ENCODE measurements at regions not wholly inside any gene's neighbourhood (a gene's known extent, or its start where the extent isn't known, plus 50 kb on each side); places are given as distances from the start of the nearest gene placed in this dataset.

DNA sequence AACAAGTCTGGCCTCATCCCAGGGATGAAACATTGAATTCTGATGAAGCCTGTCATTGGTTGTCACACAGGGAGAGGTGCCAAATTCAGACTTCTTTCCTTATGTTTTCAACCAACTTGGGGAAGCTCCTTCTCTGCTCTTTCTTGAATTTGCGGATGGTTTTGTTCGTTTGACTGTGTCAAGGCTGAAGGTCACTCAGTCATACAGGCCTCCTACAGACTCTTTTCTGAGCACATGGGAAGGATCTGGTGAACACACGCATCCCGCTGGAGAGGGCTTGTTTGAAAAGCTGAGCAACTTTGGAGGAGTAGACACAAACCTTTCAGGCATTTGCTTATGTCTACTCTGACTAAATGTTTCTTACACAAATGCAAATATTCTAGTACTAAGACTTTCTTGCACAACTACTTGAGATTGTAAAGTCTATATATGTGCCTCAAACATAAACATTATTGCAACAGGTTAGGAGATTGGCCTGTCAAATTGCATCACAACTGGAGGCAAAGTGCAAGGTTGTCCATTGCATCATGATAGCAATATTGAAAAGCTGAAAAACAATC lies 151.5 kb upstream of the NR3C1 start:
- Histone ChIP-seq H3K27ac (ENCODE audit: low read length) (no peak overlapping the region), H3K4me3 (ENCODE audit: low read depth in 2 of 2, low read length in 2 of 2) (no peak overlapping the region), H3K9me3 (ENCODE audit: control insufficient read depth, insufficient read depth, low read depth, low read length) (no peaks in the 10 kb centered on the region), H3K27me3 (ENCODE audit: control insufficient read depth, insufficient read depth, low read length) (no peaks in the 10 kb centered on the region), H3K4me1 (ENCODE audit: control insufficient read depth, insufficient read depth, low read length) (no peaks in the 10 kb centered on the region), H3K36me3 (ENCODE audit: control insufficient read depth, insufficient read depth, low read length) (no peaks in the 10 kb centered on the region)
- no peak for DNase-seq (ENCODE audit: low read depth, low spot score)
- TF ChIP-seq POLR2AphosphoS5 (IDR thresholded peaks at IDR 0.05; ENCODE audit: low read depth, low read length) (no peak), SIN3A (IDR thresholded peaks at IDR 0.05; ENCODE audit: borderline replicate concordance, insufficient read depth, low read depth, low read length) (no peak), TCF7L2 (IDR thresholded peaks at IDR 0.05; ENCODE audit: low read depth, low read length) (no peak)
- TF ChIP-seq, protein P1, sequence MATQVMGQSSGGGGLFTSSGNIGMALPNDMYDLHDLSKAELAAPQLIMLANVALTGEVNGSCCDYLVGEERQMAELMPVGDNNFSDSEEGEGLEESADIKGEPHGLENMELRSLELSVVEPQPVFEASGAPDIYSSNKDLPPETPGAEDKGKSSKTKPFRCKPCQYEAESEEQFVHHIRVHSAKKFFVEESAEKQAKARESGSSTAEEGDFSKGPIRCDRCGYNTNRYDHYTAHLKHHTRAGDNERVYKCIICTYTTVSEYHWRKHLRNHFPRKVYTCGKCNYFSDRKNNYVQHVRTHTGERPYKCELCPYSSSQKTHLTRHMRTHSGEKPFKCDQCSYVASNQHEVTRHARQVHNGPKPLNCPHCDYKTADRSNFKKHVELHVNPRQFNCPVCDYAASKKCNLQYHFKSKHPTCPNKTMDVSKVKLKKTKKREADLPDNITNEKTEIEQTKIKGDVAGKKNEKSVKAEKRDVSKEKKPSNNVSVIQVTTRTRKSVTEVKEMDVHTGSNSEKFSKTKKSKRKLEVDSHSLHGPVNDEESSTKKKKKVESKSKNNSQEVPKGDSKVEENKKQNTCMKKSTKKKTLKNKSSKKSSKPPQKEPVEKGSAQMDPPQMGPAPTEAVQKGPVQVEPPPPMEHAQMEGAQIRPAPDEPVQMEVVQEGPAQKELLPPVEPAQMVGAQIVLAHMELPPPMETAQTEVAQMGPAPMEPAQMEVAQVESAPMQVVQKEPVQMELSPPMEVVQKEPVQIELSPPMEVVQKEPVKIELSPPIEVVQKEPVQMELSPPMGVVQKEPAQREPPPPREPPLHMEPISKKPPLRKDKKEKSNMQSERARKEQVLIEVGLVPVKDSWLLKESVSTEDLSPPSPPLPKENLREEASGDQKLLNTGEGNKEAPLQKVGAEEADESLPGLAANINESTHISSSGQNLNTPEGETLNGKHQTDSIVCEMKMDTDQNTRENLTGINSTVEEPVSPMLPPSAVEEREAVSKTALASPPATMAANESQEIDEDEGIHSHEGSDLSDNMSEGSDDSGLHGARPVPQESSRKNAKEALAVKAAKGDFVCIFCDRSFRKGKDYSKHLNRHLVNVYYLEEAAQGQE (IDR thresholded peaks at IDR 0.05; ENCODE audit: insufficient read depth in 1 of 2, low read depth in 2 of 2, low read length in 1 of 2), result no peak
- TF ChIP-seq, protein P2, sequence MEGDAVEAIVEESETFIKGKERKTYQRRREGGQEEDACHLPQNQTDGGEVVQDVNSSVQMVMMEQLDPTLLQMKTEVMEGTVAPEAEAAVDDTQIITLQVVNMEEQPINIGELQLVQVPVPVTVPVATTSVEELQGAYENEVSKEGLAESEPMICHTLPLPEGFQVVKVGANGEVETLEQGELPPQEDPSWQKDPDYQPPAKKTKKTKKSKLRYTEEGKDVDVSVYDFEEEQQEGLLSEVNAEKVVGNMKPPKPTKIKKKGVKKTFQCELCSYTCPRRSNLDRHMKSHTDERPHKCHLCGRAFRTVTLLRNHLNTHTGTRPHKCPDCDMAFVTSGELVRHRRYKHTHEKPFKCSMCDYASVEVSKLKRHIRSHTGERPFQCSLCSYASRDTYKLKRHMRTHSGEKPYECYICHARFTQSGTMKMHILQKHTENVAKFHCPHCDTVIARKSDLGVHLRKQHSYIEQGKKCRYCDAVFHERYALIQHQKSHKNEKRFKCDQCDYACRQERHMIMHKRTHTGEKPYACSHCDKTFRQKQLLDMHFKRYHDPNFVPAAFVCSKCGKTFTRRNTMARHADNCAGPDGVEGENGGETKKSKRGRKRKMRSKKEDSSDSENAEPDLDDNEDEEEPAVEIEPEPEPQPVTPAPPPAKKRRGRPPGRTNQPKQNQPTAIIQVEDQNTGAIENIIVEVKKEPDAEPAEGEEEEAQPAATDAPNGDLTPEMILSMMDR (IDR thresholded peaks at IDR 0.05), result no peak
- POLR2A ChIA-PET, result no interaction called here
- BruUV-seq (replicated peaks), result no TSS peak
- CTCF ChIA-PET, result no interaction called here
- no peak for ATAC-seq
- intact Hi-C loops (cut with micrococcal nuclease; ENCODE audit: unreplicated experiment), result no loop called here
- in situ Hi-C loops (cut with HindIII; ENCODE audit: low pct_unique_long_range_greater_than_20kb, low sequenced_read_pairs), result no loop called here

DNA sequence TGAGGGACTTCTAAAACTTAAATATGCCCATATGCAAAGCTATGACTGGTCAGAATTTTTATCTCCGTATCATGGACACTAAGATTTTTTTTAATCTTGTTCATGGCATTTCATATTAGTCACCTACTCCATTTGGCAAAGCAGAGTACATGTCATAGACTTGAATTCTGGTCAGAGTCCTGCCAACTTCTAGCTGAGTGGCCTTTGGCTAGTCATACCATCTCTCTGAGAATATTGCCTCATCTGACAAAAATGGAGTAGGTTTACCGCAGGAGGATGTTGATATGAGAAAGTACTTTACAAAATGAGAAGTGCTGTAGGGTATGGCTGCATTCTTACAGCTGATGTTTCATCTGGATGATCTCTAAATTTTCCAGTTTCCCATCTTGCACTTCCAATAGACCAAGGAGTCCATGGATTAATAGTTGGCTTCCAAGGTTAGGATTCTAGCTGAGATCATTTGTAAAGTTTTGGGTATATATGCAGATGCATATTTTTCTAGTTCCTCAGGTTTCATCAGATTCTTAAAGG lies 150.8 kb upstream of the NR3C1 start:
- no peaks in the 10 kb centered on the region for H3K36me3 ChIP-seq (ENCODE audit: control insufficient read depth, insufficient read depth, low read length)
- ChIA-PET POLR2A (no interaction called here), CTCF (no interaction called here)
- in situ Hi-C loops (cut with HindIII; ENCODE audit: low pct_unique_long_range_greater_than_20kb, low sequenced_read_pairs), result no loop called here
- TF ChIP-seq SIN3A (IDR thresholded peaks at IDR 0.05; ENCODE audit: borderline replicate concordance, insufficient read depth, low read depth, low read length) (no peak), TCF7L2 (IDR thresholded peaks at IDR 0.05; ENCODE audit: low read depth, low read length) (no peak), POLR2AphosphoS5 (IDR thresholded peaks at IDR 0.05; ENCODE audit: low read depth, low read length) (no peak)
- TF ChIP-seq, protein P2 (IDR thresholded peaks at IDR 0.05), result no peak
- TF ChIP-seq, protein P1 (IDR thresholded peaks at IDR 0.05; ENCODE audit: insufficient read depth in 1 of 2, low read depth in 2 of 2, low read length in 1 of 2), result no peak
- H3K9me3 ChIP-seq (ENCODE audit: control insufficient read depth, insufficient read depth, low read depth, low read length), result no peaks in the 10 kb centered on the region
- H3K27ac ChIP-seq (ENCODE audit: low read length), result no peak overlapping the region
- H3K27me3 ChIP-seq (ENCODE audit: control insufficient read depth, insufficient read depth, low read length), result no peaks in the 10 kb centered on the region
- no peak overlapping the region for H3K4me3 ChIP-seq (ENCODE audit: low read depth in 2 of 2, low read length in 2 of 2)
- ATAC-seq (no peak), DNase-seq (ENCODE audit: low read depth, low spot score) (no peak)
- BruUV-seq (replicated peaks), result no TSS peak
- intact Hi-C loops (cut with micrococcal nuclease; ENCODE audit: unreplicated experiment), result no loop called here
- no peaks in the 10 kb centered on the region for H3K4me1 ChIP-seq (ENCODE audit: control insufficient read depth, insufficient read depth, low read length)
